ENCODE measurements at regions not wholly inside any gene's neighbourhood (a gene's known extent, or its start where the extent isn't known, plus 50 kb on each side); places are given as distances from the start of the nearest gene placed in this dataset.

DNA sequence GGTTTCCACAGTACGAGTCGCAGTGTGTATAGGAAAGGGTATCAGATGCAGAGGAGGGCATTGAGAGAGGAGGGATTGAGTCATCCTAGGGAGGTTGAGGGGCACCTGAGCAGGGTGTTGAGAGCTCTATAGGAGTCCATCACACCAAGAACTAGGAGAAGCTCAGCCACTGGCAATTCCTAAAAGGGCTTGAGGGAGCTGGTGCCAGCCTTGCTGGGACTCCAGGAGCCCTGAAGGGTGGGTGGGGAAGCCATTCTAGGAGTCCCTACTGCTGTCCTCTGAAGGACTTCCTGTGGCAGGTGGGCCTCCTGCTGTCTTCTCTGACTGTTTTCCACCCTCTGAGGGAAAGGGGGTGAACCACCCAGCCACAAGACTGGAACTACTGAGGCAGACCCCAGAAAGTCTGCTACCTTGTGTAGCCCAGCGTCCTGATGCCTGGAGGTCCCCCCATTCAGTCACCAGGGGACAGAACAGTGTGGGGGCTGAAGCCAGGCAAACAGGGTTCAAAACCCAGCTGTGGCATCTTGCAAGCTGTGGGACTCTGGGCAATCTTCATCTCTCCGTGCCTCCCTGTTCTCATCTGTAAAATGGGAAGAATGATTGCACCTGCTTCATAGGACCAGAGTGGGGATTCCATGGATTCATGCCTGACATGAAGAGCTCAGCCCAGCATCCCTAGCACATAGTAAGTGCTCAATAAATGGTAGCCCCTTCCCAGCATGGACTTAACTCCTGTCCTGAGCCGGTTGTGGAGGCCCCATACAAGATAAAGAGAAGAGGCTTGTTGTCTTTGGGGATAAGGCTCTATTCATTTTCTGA is 149.5 kb downstream of the C9orf50 start:
- H3K4me3 ChIP-seq (IDR thresholded peaks at IDR 0.05; ENCODE audit: insufficient read depth, low read depth, low read length) = no peak overlapping the region
- no peak overlapping the region for H2AFZ ChIP-seq (ENCODE audit: low read depth)
- H3K36me3 ChIP-seq (ENCODE audit: insufficient read depth) = no peaks in the 10 kb centered on the region
- H3K27me3 ChIP-seq (ENCODE audit: insufficient read depth, low read depth) = no peaks in the 10 kb centered on the region
- H3K79me2 ChIP-seq (ENCODE audit: insufficient read depth, low read depth) = no peaks in the 10 kb centered on the region
- H3K4me2 ChIP-seq = no peak overlapping the region
- H3K27ac ChIP-seq = no peak overlapping the region
- no peak overlapping the region for H3K9ac ChIP-seq
- H3K4me1 ChIP-seq (ENCODE audit: low read depth, poor library complexity, severe bottlenecking) = peaks cover 2% of the 10 kb centered on the region
- TF ChIP-seq, protein P1, sequence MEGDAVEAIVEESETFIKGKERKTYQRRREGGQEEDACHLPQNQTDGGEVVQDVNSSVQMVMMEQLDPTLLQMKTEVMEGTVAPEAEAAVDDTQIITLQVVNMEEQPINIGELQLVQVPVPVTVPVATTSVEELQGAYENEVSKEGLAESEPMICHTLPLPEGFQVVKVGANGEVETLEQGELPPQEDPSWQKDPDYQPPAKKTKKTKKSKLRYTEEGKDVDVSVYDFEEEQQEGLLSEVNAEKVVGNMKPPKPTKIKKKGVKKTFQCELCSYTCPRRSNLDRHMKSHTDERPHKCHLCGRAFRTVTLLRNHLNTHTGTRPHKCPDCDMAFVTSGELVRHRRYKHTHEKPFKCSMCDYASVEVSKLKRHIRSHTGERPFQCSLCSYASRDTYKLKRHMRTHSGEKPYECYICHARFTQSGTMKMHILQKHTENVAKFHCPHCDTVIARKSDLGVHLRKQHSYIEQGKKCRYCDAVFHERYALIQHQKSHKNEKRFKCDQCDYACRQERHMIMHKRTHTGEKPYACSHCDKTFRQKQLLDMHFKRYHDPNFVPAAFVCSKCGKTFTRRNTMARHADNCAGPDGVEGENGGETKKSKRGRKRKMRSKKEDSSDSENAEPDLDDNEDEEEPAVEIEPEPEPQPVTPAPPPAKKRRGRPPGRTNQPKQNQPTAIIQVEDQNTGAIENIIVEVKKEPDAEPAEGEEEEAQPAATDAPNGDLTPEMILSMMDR (conservative IDR thresholded peaks at IDR 0.05; ENCODE audit: low read depth, low read length) = no peak
- no peaks in the 10 kb centered on the region for H4K20me1 ChIP-seq (ENCODE audit: insufficient read depth)

DNA sequence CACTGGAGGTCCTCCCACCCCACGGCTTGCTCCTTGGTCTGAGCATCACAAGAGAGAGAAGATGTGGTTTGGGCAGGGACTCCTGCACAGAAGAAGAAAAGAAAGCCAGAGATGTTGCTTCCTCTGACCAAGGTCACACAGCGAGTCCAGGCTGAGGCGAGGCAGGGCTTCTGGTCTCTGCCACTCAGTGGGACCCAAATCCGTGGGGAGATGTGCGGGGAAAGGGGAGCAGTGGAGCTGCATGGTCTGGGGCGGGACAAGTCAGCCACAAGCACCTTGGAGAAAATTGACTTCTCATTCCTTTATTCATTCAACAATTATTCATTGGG is 150.9 kb downstream of the C9orf50 start:
- no peak overlapping the region for H3K4me2 ChIP-seq
- H3K4me1 ChIP-seq (ENCODE audit: low read depth, poor library complexity, severe bottlenecking) = no peaks in the 10 kb centered on the region
- no peak overlapping the region for H2AFZ ChIP-seq (ENCODE audit: low read depth)
- H3K9ac ChIP-seq = no peak overlapping the region
- H3K27me3 ChIP-seq (ENCODE audit: insufficient read depth, low read depth) = no peaks in the 10 kb centered on the region
- TF ChIP-seq, protein P1 (conservative IDR thresholded peaks at IDR 0.05; ENCODE audit: low read depth, low read length) = no peak
- H3K79me2 ChIP-seq (ENCODE audit: insufficient read depth, low read depth) = no peaks in the 10 kb centered on the region
- no peak overlapping the region for H3K4me3 ChIP-seq (IDR thresholded peaks at IDR 0.05; ENCODE audit: insufficient read depth, low read depth, low read length)
- H4K20me1 ChIP-seq (ENCODE audit: insufficient read depth) = no peaks in the 10 kb centered on the region
- H3K36me3 ChIP-seq (ENCODE audit: insufficient read depth) = no peaks in the 10 kb centered on the region
- no peak overlapping the region for H3K27ac ChIP-seq

DNA sequence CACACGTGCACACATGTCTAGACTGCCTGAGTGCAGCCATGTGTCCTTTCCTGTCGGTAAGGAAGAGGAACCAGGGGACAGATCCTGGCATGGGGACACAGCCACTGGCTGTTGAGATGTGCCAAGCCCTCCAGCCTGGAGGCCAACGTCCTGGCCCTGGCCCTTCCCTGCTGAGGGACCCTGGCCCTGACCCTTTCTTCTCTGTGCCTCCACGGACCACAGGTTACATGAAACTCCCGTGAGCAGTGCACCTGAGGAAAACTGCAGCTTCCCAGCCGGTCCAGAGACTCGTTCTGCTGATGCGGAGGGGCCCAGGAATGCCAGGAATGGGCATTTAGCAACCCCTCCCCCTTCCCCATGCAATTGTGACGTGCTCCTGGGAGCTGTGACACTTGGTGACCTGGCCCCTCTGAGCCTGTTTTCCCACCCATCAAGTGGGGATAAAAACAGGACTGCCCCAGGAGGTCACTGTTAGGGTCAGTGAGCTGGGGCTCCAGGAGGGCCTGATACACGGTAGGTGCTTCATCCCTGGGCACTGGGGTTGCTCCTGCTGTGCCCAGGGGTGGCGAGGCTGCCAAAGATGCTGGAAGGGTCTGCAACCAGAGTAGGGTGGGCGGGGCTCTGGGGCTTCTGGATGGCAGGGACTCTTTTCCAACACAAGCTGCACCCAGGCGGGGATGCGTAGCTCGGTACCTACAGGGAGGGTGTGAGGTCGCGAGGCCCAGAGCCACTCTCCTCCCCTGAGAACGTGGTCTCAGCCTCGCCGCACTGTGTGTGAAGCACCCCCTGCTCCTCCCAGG is 151.5 kb downstream of the C9orf50 start:
- H3K27me3 ChIP-seq (ENCODE audit: insufficient read depth, low read depth) = no peaks in the 10 kb centered on the region
- H3K27ac ChIP-seq = no peak overlapping the region
- no peaks in the 10 kb centered on the region for H4K20me1 ChIP-seq (ENCODE audit: insufficient read depth)
- H2AFZ ChIP-seq (ENCODE audit: low read depth) = no peak overlapping the region
- H3K9ac ChIP-seq = no peak overlapping the region
- H3K79me2 ChIP-seq (ENCODE audit: insufficient read depth, low read depth) = no peaks in the 10 kb centered on the region
- no peak overlapping the region for H3K4me3 ChIP-seq (IDR thresholded peaks at IDR 0.05; ENCODE audit: insufficient read depth, low read depth, low read length)
- no peaks in the 10 kb centered on the region for H3K4me1 ChIP-seq (ENCODE audit: low read depth, poor library complexity, severe bottlenecking)
- H3K4me2 ChIP-seq = no peak overlapping the region
- TF ChIP-seq, protein P1 (conservative IDR thresholded peaks at IDR 0.05; ENCODE audit: low read depth, low read length) = no peak
- no peaks in the 10 kb centered on the region for H3K36me3 ChIP-seq (ENCODE audit: insufficient read depth)

DNA sequence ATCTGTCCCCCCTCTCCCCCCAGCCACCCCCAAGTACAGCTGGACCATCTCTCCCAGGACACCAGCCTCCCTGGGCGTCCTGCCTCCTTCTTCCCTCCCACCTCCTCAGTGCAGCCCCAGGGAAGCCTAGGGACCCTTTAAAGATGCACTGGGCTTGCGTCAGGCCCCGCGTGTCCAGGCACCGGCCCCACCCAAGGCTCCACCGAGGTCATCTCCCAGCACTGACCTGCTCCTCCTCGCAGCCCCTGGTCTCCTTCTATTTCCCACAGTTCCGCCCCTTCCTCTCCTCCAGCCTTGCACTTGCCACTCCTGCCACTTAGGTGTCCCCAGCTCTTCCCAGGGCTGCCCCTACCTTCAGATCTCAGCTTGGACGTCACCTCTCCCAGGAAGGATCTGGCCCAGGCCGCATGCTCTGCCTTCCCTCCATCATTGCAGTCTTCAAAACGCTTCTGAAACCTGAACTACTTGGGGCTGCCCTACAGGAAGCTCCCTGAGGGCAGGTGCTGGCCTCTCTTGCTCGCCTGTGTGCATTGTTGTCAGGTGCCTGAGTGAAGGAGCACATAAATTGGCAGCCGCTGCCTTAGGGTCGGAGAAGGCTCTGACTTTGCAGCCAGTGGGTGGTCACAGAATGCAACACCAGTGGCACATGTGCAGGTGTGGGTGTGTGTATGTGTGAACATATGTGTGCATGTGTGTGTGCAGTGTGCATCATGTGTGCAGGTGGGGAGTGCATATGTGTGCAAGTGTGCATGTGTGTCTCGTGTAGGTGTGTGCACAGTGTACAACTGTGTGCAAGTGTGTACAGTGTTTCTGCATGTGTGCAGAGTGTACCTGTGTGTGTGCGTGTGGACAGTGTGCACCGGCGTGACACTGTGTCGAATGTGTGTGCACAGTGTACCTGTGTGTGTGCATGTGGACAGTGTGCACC is 152.9 kb downstream of the C9orf50 start:
- no peaks in the 10 kb centered on the region for H3K4me1 ChIP-seq (ENCODE audit: low read depth, poor library complexity, severe bottlenecking)
- H3K4me3 ChIP-seq (IDR thresholded peaks at IDR 0.05; ENCODE audit: insufficient read depth, low read depth, low read length) = no peak overlapping the region
- H3K4me2 ChIP-seq = no peak overlapping the region
- no peaks in the 10 kb centered on the region for H3K36me3 ChIP-seq (ENCODE audit: insufficient read depth)
- no peaks in the 10 kb centered on the region for H3K79me2 ChIP-seq (ENCODE audit: insufficient read depth, low read depth)
- H2AFZ ChIP-seq (ENCODE audit: low read depth) = no peak overlapping the region
- no peak overlapping the region for H3K27ac ChIP-seq
- H4K20me1 ChIP-seq (ENCODE audit: insufficient read depth) = no peaks in the 10 kb centered on the region
- TF ChIP-seq, protein P1 (conservative IDR thresholded peaks at IDR 0.05; ENCODE audit: low read depth, low read length) = no peak
- no peaks in the 10 kb centered on the region for H3K27me3 ChIP-seq (ENCODE audit: insufficient read depth, low read depth)
- H3K9ac ChIP-seq = no peak overlapping the region
